DND-41 (cell line): ENCODE measurements at regions not wholly inside any gene's neighbourhood (a gene's known extent, or its start where the extent isn't known, plus 50 kb on each side); places are given as distances from the start of the nearest gene placed in this dataset.

ENCODE experiments used
- ATAC-seq: fragments of 200-7000 bp; cut with Tn5 transposase; 3 replicates; pipeline ENCODE4 v1.9.1; 2021; ENCODE audit warnings: low read depth; ENCODE audit not compliant: insufficient read depth
- DNase-seq: peaks from one replicate; pipeline ENCODE4 v3.0.0-alpha.2; 2020
- H2AFZ ChIP-seq: 2 replicates; pipeline ENCODE4 v1.6.0; 2012; ENCODE audit warnings: low read depth, low read length
- H3K27ac ChIP-seq: 2 replicates; pipeline ENCODE4 v1.5.1; 2012; ENCODE audit warnings: low read length, inconsistent platforms
- H3K27me3 ChIP-seq: fragments of 200-600 bp; sonication (generic); 2 replicates; pipeline ENCODE4 v1.6.0; 2012; ENCODE audit warnings: low read length, mild to moderate bottlenecking, inconsistent platforms; ENCODE audit not compliant: insufficient read depth, poor library complexity
- H3K36me3 ChIP-seq: 2 replicates; pipeline ENCODE4 v1.5.1; 2012; ENCODE audit warnings: low read length, inconsistent platforms; ENCODE audit not compliant: insufficient read depth
- H3K4me1 ChIP-seq: 2 replicates; pipeline ENCODE4 v1.5.1; 2012; ENCODE audit warnings: mild to moderate bottlenecking, low read length; ENCODE audit not compliant: insufficient read depth
- H3K4me2 ChIP-seq: 2 replicates; pipeline ENCODE4 v1.6.0; 2012; ENCODE audit warnings: mild to moderate bottlenecking, moderate library complexity, low read length, inconsistent platforms; ENCODE audit not compliant: insufficient read depth
- H3K4me3 ChIP-seq, 2 experiments: fragments of 200-600 bp in 1 of 2; shearing (Covaris generic) in 1 of 2; 2 replicates each; pipeline ENCODE4 v1.5.1; 2012 to 2016; ENCODE audit warnings: inconsistent platforms in 2 of 2, low read length in 2 of 2, mild to moderate bottlenecking in 2 of 2, low read depth in 1 of 2, moderate library complexity in 1 of 2
- H3K79me2 ChIP-seq: 2 replicates; pipeline ENCODE4 v1.6.0; 2012; ENCODE audit warnings: low read length, inconsistent platforms; ENCODE audit not compliant: insufficient read depth
- H3K9ac ChIP-seq: 2 replicates; pipeline ENCODE4 v1.6.0; 2012; ENCODE audit warnings: low read depth, mild to moderate bottlenecking, inconsistent platforms, low read length, moderate library complexity
- H3K9me3 ChIP-seq: 2 replicates; pipeline ENCODE4 v1.5.1; 2012; ENCODE audit warnings: low read length, moderate library complexity, mild to moderate bottlenecking, inconsistent platforms; ENCODE audit not compliant: insufficient read depth, severe bottlenecking
- H4K20me1 ChIP-seq: 2 replicates; pipeline ENCODE4 v1.6.0; 2012; ENCODE audit warnings: low read length; ENCODE audit not compliant: insufficient read depth
- EZH2 ChIP-seq: IDR thresholded peaks from 3 replicates; pipeline ENCODE4 v1.6.1; 2012; ENCODE audit warnings: borderline replicate concordance, low read depth, mild to moderate bottlenecking, moderate library complexity, low read length, inconsistent platforms; ENCODE audit not compliant: severe bottlenecking
- TF ChIP-seq, protein P1 (sequence below): IDR thresholded peaks from 2 replicates; pipeline ENCODE4 v1.5.1; 2012; ENCODE audit warnings: borderline replicate concordance, low read length, moderate library complexity, mild to moderate bottlenecking; ENCODE audit not compliant: poor library complexity, severe bottlenecking; ENCODE audit errors: extremely low read depth

DNA sequence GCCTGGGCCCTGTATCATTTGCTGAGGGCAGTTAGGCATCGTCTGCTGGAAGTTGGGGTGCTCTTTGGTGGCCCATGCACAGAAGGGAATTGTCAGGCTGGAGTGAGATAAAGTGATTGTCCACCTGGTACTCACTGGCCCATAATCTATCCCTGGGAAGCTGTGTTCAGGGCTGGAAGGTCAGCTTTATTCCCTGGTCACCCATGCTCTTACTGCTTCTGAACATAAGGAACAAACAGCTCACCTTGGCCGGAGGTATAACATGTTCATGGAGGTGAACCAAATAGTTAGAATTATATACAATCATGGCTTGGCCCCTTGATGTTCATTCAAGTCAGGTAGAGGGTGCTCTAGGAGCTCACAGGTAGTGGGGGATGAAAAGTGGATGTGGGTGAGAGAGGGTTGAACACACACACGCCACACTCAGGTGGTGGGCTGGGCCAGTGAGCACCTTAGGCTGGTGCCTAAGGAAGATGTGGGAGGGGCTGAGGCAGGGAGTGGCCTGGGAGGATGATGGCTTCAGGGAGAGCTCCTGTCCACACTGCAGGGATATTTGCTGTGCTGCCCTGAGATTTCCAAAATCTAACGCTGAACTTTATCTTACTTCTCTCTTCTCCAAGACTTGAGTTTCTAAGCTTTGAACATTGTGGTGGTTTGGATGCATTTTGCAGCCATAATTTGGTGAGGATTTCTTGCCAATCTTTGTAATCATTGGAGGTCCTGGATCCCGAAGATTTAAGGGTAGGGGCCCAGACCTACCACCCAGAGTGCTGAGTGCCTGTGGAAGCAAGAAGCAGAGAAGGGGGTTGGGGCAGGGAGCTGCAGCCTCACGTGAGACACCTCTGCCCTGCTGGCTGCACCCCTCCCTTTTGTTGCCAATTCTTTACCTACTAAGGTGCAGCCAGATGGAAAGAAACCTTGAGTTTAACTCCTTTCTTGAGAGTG lies 420.6 kb downstream of the ZNF536 start:
- no peaks in the 10 kb centered on the region for H3K9me3 ChIP-seq
- H4K20me1 ChIP-seq: no peaks in the 10 kb centered on the region
- no peak overlapping the region for H3K4me2 ChIP-seq
- no peak overlapping the region for H3K27ac ChIP-seq
- no peak for ATAC-seq
- no peak overlapping the region for H2AFZ ChIP-seq
- no peak overlapping the region for H3K4me3 ChIP-seq
- no peak for DNase-seq
- no peaks in the 10 kb centered on the region for H3K79me2 ChIP-seq
- H3K9ac ChIP-seq: no peak overlapping the region
- no peaks in the 10 kb centered on the region for H3K36me3 ChIP-seq
- TF ChIP-seq, protein P1, sequence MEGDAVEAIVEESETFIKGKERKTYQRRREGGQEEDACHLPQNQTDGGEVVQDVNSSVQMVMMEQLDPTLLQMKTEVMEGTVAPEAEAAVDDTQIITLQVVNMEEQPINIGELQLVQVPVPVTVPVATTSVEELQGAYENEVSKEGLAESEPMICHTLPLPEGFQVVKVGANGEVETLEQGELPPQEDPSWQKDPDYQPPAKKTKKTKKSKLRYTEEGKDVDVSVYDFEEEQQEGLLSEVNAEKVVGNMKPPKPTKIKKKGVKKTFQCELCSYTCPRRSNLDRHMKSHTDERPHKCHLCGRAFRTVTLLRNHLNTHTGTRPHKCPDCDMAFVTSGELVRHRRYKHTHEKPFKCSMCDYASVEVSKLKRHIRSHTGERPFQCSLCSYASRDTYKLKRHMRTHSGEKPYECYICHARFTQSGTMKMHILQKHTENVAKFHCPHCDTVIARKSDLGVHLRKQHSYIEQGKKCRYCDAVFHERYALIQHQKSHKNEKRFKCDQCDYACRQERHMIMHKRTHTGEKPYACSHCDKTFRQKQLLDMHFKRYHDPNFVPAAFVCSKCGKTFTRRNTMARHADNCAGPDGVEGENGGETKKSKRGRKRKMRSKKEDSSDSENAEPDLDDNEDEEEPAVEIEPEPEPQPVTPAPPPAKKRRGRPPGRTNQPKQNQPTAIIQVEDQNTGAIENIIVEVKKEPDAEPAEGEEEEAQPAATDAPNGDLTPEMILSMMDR: no peak
- no peak for TF ChIP-seq EZH2
- H3K27me3 ChIP-seq: no peaks in the 10 kb centered on the region
- H3K4me1 ChIP-seq: no peaks in the 10 kb centered on the region

DNA sequence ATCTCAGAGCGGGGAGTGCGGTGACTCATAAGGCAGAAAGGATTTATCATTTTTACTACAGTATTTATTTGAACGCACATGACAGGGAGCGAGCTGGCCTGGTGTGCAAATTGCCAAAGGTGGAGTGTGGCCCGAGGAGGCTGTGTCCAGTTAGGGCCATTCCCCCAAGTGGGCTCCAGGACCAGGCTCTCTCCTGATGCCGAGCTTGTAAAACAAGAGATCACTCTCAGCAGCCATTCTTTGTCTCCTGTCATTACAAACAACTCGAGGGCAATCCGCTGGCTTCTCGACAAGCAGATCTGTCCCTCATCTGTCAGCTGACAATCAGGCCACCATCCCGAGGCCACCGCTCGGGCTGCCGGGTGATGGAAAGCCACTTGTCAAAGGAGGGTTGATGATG lies 418.9 kb downstream of the ZNF536 start:
- H3K36me3 ChIP-seq: no peaks in the 10 kb centered on the region
- H3K9me3 ChIP-seq: no peaks in the 10 kb centered on the region
- H4K20me1 ChIP-seq: no peaks in the 10 kb centered on the region
- H3K27ac ChIP-seq: no peak overlapping the region
- H3K27me3 ChIP-seq: no peaks in the 10 kb centered on the region
- H3K9ac ChIP-seq: no peak overlapping the region
- TF ChIP-seq, protein P1: no peak
- TF ChIP-seq EZH2: no peak
- no peak overlapping the region for H3K4me3 ChIP-seq
- H3K4me1 ChIP-seq: no peaks in the 10 kb centered on the region
- DNase-seq (no peak), ATAC-seq (no peak)
- no peaks in the 10 kb centered on the region for H3K79me2 ChIP-seq
- no peak overlapping the region for H2AFZ ChIP-seq
- no peak overlapping the region for H3K4me2 ChIP-seq

DNA sequence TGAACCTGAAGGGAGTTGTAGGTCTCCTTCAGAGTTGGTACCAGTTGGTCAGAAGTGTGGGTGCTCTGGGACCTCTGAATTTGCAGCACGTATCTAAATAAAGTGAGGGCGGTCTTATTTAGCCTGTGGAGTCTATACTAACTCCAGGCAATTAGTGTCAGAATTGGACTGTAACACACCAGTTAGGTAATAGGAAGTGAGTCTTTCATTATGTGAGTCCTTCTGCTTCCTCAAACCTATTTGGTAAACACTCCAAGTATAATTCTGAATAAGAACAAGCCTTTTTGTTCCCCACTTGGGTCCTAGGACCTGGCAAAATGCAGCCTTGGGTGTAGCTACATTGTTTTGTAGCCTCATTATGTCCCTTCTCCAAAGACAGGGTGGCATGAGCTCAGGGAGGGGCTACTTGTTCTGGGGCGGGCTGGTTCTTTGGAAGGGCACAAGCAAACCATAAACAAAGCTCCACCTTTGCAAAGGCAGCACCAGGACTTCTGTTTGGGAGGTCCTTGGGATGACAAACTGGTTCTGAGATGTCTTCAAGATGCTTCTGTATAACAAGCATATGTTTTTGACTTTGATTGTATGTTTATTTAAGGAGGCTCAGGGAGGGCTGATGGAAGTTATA lies 418.0 kb downstream of the ZNF536 start:
- H3K4me1 ChIP-seq: no peaks in the 10 kb centered on the region
- no peak for ATAC-seq

More for the DNA sequence above, 418.0 kb downstream of the ZNF536 start:
- no peak overlapping the region for H3K4me3 ChIP-seq
- DNase-seq: no peak
- H3K4me2 ChIP-seq: no peak overlapping the region
- H3K9me3 ChIP-seq: no peaks in the 10 kb centered on the region
- H3K36me3 ChIP-seq: no peaks in the 10 kb centered on the region
- H4K20me1 ChIP-seq: no peaks in the 10 kb centered on the region
- H3K79me2 ChIP-seq: no peaks in the 10 kb centered on the region
- H3K27me3 ChIP-seq: no peaks in the 10 kb centered on the region
- TF ChIP-seq, protein P1: no peak
- TF ChIP-seq EZH2: no peak
- H3K9ac ChIP-seq: no peak overlapping the region
- H2AFZ ChIP-seq: no peak overlapping the region
- H3K27ac ChIP-seq: no peak overlapping the region
